Gastrocnemius medialis (tissue), 4 donors: ENCODE measurements at regions not wholly inside any gene's neighbourhood (a gene's known extent, or its start where the extent isn't known, plus 50 kb on each side); places are given as distances from the start of the nearest gene placed in this dataset.

Source experiments
- ATAC-seq, 2 donors: fragments of 150-250 bp; one replicate each; pipeline ENCODE4 v1.9.1; 2016
- DNase-seq, 2 donors: peaks; one replicate each; pipeline ENCODE4 v3.0.0-alpha.2; 2019
- H3K27ac ChIP-seq, 4 donors: fragments of 200-600 bp; sonication (generic); 1 replicate in 1 of 4; 2 replicates in 3 of 4; pipeline ENCODE4 v1.5.1; 2016 to 2018; ENCODE audit warnings: mild to moderate bottlenecking in 2 of 4, moderate library complexity in 1 of 4
- H3K27me3 ChIP-seq, 3 donors: fragments of 200-600 bp; sonication (generic) in 2 of 3; 1 replicate in 1 of 3; 2 replicates in 2 of 3; pipeline versions ENCODE4 v1.5.1 to v1.6.0; 2016 to 2019; ENCODE audit warnings: mild to moderate bottlenecking in 1 of 3, moderate library complexity in 1 of 3
- H3K36me3 ChIP-seq, 2 donors: fragments of 200-600 bp; sonication (generic) in 1 of 2; one replicate each; pipeline ENCODE4 v1.5.1; 2017 to 2018
- H3K4me1 ChIP-seq, 2 donors: fragments of 200-600 bp; sonication (generic) in 1 of 2; one replicate each; pipeline ENCODE4 v1.5.1; 2016 to 2017; ENCODE audit warnings: mild to moderate bottlenecking in 2 of 2
- H3K4me3 ChIP-seq, 4 donors: fragments of 200-600 bp; sonication (generic) in 3 of 4; 1 replicate in 1 of 4; 2 replicates in 3 of 4; pipeline ENCODE4 v1.5.1; 2016 to 2019; ENCODE audit warnings: mild to moderate bottlenecking in 2 of 4
- H3K9me3 ChIP-seq, 3 donors: fragments of 200-600 bp; sonication (generic) in 2 of 3; 1 replicate in 1 of 3; 2 replicates in 2 of 3; pipeline ENCODE4 v1.5.1; 2016 to 2019
- POLR2A ChIP-seq, 2 donors: fragments of 450-650 bp; IDR thresholded peaks; one replicate each; pipeline ENCODE4 v1.6.1; 2017; ENCODE audit warnings: antibody characterized with exemption in 2 of 2, mild to moderate bottlenecking in 2 of 2, moderate library complexity in 2 of 2
- in situ Hi-C, 4 donors: fragments of 200-750 bp; cut with MboI; loops; one replicate each; pipeline versions ENCODE4 v1.15.0 to v1.8.0; 2017; ENCODE audit warnings: low sequenced_read_pairs in 4 of 4
- intact Hi-C: fragments of 100-400 bp; cut with DNase I; formaldehyde crosslinking; loops from one replicate; pipeline ENCODE4 v1.15.1; 2023; ENCODE audit warnings: low total_unique reads
- TF ChIP-seq, protein P1 (sequence below), 5 experiments: fragments of 450-650 bp in 3 of 5; fragments of 200-600 bp in 2 of 5; sonication (generic) in 2 of 5; IDR thresholded peaks in 4 of 5; conservative IDR thresholded peaks in 1 of 5; 1 replicate in 4 of 5; 2 replicates in 1 of 5; pipeline ENCODE4 v1.5.1; 2016 to 2019; ENCODE audit warnings: antibody characterized with exemption in 5 of 5, mild to moderate bottlenecking in 3 of 5, moderate library complexity in 3 of 5

DNA sequence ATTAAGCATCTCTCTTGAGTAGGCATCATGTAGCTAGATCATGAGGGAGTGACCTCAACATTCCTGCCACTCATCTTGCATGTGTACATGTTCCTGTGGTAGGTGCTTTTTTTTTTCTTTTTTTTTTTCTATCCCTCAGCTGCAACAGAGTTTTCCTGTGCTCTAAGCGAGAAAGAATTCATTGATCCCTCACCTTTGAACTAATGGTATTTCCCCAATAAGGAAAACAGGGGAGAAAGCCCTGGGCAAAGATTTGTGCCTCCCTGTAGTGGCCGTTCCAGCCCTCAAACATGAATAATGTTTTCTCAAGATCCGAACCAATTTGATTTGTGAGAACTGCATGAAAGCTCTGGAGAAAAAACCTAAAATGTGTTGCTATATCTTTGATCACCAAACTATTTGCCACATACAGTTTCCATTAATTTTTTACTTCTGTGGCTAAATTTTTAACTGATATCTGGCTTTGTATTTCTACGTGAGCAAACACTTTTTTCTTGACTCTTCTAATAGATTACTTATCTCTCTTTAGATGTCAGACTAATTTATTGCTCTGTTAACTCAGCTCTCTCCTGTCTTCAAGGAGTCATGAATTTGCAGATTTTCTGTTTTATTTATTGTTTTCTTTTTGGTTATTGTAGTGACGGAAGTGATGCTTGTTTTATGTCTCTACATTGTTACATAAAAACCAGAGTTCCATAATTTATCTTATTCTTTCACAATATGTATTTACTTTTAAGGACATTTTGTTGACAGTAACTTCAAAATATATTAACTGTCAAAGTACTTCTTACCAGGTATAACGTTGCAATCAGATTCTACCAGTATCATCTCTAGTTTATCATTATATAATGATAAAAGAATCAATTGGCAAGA is 1396.5 kb downstream of the OTOL1 start:
- in situ Hi-C loops = no loop called here
- DNase-seq = no peak
- H3K36me3 ChIP-seq = no peaks in the 10 kb centered on the region
- H3K27me3 ChIP-seq = no peaks in the 10 kb centered on the region
- intact Hi-C loops = no loop called here
- no peaks in the 10 kb centered on the region for H3K4me1 ChIP-seq
- no peak for ATAC-seq
- H3K4me3 ChIP-seq = no peak overlapping the region
- H3K9me3 ChIP-seq = no peaks in the 10 kb centered on the region
- no peak overlapping the region for H3K27ac ChIP-seq
- no peak for TF ChIP-seq POLR2A (IDR thresholded peaks at IDR 0.05)
- TF ChIP-seq, protein P1, sequence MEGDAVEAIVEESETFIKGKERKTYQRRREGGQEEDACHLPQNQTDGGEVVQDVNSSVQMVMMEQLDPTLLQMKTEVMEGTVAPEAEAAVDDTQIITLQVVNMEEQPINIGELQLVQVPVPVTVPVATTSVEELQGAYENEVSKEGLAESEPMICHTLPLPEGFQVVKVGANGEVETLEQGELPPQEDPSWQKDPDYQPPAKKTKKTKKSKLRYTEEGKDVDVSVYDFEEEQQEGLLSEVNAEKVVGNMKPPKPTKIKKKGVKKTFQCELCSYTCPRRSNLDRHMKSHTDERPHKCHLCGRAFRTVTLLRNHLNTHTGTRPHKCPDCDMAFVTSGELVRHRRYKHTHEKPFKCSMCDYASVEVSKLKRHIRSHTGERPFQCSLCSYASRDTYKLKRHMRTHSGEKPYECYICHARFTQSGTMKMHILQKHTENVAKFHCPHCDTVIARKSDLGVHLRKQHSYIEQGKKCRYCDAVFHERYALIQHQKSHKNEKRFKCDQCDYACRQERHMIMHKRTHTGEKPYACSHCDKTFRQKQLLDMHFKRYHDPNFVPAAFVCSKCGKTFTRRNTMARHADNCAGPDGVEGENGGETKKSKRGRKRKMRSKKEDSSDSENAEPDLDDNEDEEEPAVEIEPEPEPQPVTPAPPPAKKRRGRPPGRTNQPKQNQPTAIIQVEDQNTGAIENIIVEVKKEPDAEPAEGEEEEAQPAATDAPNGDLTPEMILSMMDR (IDR thresholded peaks at IDR 0.05 in 4 of 5, conservative IDR thresholded peaks at IDR 0.05 in 1 of 5) = no peak

DNA sequence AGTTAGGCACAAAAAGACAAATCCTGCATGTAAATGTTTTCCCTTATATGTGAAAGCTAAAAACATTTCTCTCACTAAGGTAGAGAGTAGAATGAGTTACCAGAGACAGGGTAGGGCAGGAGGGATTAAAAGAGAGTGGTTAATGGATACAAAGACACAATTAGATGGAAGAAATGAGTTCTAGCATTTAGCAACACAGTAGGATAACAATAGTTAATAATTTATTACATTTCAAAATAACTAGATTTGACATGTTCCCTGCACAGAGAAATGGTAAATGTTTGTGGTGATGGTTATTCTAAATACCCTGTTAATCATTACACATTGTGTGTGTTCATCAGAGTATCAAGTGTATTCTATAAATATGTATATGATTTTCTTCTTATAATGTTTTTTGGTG is 1400.7 kb downstream of the OTOL1 start:
- intact Hi-C loops (no loop called here), in situ Hi-C loops (no loop called here)
- H3K4me1 ChIP-seq = no peaks in the 10 kb centered on the region
- no peak overlapping the region for H3K27ac ChIP-seq
- ATAC-seq (no peak), DNase-seq (no peak)
- H3K9me3 ChIP-seq = no peaks in the 10 kb centered on the region
- no peak overlapping the region for H3K4me3 ChIP-seq
- no peaks in the 10 kb centered on the region for H3K36me3 ChIP-seq
- H3K27me3 ChIP-seq = no peaks in the 10 kb centered on the region
- TF ChIP-seq, protein P1 (IDR thresholded peaks at IDR 0.05 in 4 of 5, conservative IDR thresholded peaks at IDR 0.05 in 1 of 5) = no peak
- no peak for TF ChIP-seq POLR2A (IDR thresholded peaks at IDR 0.05)

GRCh38 chr3:162932503-162932902 is 1435.9 kb downstream of the OTOL1 start:
- Histone ChIP-seq H3K27me3 (no peaks in the 10 kb centered on the region), H3K27ac (no peak overlapping the region), H3K4me1 (no peaks in the 10 kb centered on the region), H3K4me3 (no peak overlapping the region), H3K36me3 (no peaks in the 10 kb centered on the region), H3K9me3 (no peaks in the 10 kb centered on the region)
- ATAC-seq (no peak), DNase-seq (no peak)
- intact Hi-C loops = no loop called here
- TF ChIP-seq, protein P1 (IDR thresholded peaks at IDR 0.05 in 4 of 5, conservative IDR thresholded peaks at IDR 0.05 in 1 of 5) = no peak
- in situ Hi-C loops = no loop called here

GRCh38 chr3:162933656-162934055 is 1437.0 kb downstream of the OTOL1 start:
- no peak overlapping the region for H3K4me3 ChIP-seq
- no peak for ATAC-seq

More at GRCh38 chr3:162933656-162934055, 1437.0 kb downstream of the OTOL1 start:
- in situ Hi-C loops (no loop called here), intact Hi-C loops (no loop called here)
- no peaks in the 10 kb centered on the region for H3K4me1 ChIP-seq
- no peaks in the 10 kb centered on the region for H3K36me3 ChIP-seq
- H3K27me3 ChIP-seq = no peaks in the 10 kb centered on the region
- no peak for TF ChIP-seq POLR2A (IDR thresholded peaks at IDR 0.05)
- TF ChIP-seq, protein P1 (IDR thresholded peaks at IDR 0.05 in 4 of 5, conservative IDR thresholded peaks at IDR 0.05 in 1 of 5) = no peak
- no peaks in the 10 kb centered on the region for H3K9me3 ChIP-seq
- H3K27ac ChIP-seq = no peak overlapping the region
- no peak for DNase-seq
